A673 (cell line): ENCODE measurements at regions not wholly inside any gene's neighbourhood (a gene's known extent, or its start where the extent isn't known, plus 50 kb on each side); places are given as distances from the start of the nearest gene placed in this dataset.

Experiments
- BruUV-seq: library from RNA; stranded (reverse); fragments of 400-500 nt; replicated peaks from 2 replicates; lab custom pipeline; 2021; lab: Mats Ljungman, UMichigan
- CTCF ChIA-PET: fragments of 300-600 bp; sonication (Branson Sonifier 250); formaldehyde crosslinking; loops from one replicate; lab custom pipeline; 2022; ENCODE audit warnings: antibody characterized with exemption; lab: Charles Lee
- POLR2A ChIA-PET: fragments of 300-600 bp; sonication (Branson Sonifier 250); formaldehyde crosslinking; loops from one replicate; lab custom pipeline; 2022; ENCODE audit warnings: antibody characterized with exemption; ENCODE audit not compliant: low non-redundant PET; lab: Charles Lee
- DNase-seq: peaks from one replicate; pipeline ENCODE4 v3.0.0-alpha.2; 2015; ENCODE audit warnings: low spot score
- H3K27ac ChIP-seq: fragments of 200-600 bp; sonication (generic); 2 replicates; pipeline ENCODE4 v1.5.1; 2016; ENCODE audit warnings: mixed run types, low read depth, mild to moderate bottlenecking, mixed read lengths, antibody characterized with exemption, low read length; ENCODE audit not compliant: poor library complexity, severe bottlenecking
- H3K27me3 ChIP-seq: fragments of 200-600 bp; sonication (generic); replicated peaks from 2 replicates; pipeline ENCODE4 v1.6.1; 2017; ENCODE audit warnings: mixed run types, low read depth, mild to moderate bottlenecking, mixed read lengths, antibody characterized with exemption, low read length; ENCODE audit not compliant: insufficient read depth, poor library complexity
- H3K36me3 ChIP-seq: fragments of 200-600 bp; sonication (generic); 2 replicates; pipeline ENCODE4 v1.6.1; 2016; ENCODE audit warnings: mixed run types, mild to moderate bottlenecking, mixed read lengths, antibody characterized with exemption, low read length; ENCODE audit not compliant: insufficient read depth, poor library complexity, severe bottlenecking
- H3K4me1 ChIP-seq: fragments of 200-600 bp; sonication (generic); 2 replicates; pipeline ENCODE4 v1.6.1; 2017; ENCODE audit warnings: mixed run types, mild to moderate bottlenecking, mixed read lengths, antibody characterized with exemption, low read length; ENCODE audit not compliant: insufficient read depth, poor library complexity, severe bottlenecking
- H3K4me3 ChIP-seq: fragments of 200-600 bp; sonication (generic); 2 replicates; pipeline ENCODE4 v1.5.1; 2016; ENCODE audit warnings: low read depth, mixed run types, mild to moderate bottlenecking, mixed read lengths, low read length; ENCODE audit not compliant: poor library complexity, severe bottlenecking
- H3K9me3 ChIP-seq: fragments of 200-600 bp; sonication (generic); 2 replicates; pipeline ENCODE4 v1.6.1; 2016; ENCODE audit warnings: mixed run types, low read depth, mild to moderate bottlenecking, mixed read lengths, antibody characterized with exemption, low read length; ENCODE audit not compliant: poor library complexity, severe bottlenecking
- EZH2 ChIP-seq: fragments of 200-600 bp; sonication (generic); IDR thresholded peaks from 2 replicates; pipeline ENCODE4 v1.6.1; 2017; ENCODE audit warnings: borderline replicate concordance, low read depth, mild to moderate bottlenecking, mixed read lengths, antibody characterized with exemption, low read length; ENCODE audit not compliant: poor library complexity, severe bottlenecking
- intact Hi-C: fragments of 100-400 bp; cut with micrococcal nuclease; formaldehyde crosslinking; loops from one replicate; pipeline ENCODE4 v1.10.0; 2022; ENCODE audit not compliant: unreplicated experiment
- TF ChIP-seq, protein P1 (sequence below): fragments of 300-800, 200-600 bp; sonication (generic); conservative IDR thresholded peaks from 2 replicates; pipeline ENCODE4 v1.5.1; 2017; ENCODE audit warnings: low read depth, mild to moderate bottlenecking, antibody characterized with exemption, low read length, moderate library complexity, mixed read lengths

DNA sequence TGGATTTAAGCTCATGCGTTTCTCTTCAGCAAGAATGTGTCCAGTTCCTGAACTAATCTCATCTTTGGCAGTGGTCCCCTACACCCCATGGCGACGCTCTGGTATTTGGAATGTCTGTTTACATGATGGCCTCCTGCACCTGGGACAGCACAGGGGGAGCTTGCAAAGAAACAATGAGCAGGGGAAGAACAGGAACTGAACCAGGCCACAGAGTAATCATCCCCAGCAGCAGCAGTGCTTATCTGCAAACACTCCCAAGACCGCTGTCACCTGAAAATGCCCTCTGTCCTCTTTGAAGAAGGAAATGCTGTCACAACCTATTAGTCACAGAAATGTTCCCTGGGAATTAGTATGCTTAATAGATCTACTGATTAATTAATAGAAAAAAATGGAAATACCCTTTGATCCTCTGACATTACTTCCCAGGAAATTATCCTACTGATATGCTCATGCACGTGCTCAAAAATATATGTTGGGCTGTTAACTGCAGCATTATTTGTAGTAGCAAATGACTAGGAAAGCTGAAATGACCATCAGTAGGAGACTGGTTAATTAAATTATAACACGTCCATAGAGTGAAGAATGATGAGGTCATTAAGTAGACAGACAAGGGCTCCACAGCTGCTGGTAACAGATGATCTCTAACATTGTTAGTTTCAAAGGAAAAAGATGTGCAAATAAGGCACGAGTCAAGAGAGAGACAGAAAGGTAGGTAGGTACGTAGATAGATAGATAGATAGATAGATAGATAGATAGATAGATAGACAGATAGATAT is 279.3 kb upstream of the FLRT2 start:
- no TSS peak for BruUV-seq
- intact Hi-C loops, result no loop called here
- DNase-seq, result no peak
- CTCF ChIA-PET, result no interaction called here
- POLR2A ChIA-PET, result no interaction called here
- H3K27ac ChIP-seq, result no peak overlapping the region
- no peaks in the 10 kb centered on the region for H3K27me3 ChIP-seq
- peaks cover 15% of the 10 kb centered on the region for H3K4me1 ChIP-seq
- H3K36me3 ChIP-seq, result no peaks in the 10 kb centered on the region
- TF ChIP-seq EZH2, result no peak
- TF ChIP-seq, protein P1, sequence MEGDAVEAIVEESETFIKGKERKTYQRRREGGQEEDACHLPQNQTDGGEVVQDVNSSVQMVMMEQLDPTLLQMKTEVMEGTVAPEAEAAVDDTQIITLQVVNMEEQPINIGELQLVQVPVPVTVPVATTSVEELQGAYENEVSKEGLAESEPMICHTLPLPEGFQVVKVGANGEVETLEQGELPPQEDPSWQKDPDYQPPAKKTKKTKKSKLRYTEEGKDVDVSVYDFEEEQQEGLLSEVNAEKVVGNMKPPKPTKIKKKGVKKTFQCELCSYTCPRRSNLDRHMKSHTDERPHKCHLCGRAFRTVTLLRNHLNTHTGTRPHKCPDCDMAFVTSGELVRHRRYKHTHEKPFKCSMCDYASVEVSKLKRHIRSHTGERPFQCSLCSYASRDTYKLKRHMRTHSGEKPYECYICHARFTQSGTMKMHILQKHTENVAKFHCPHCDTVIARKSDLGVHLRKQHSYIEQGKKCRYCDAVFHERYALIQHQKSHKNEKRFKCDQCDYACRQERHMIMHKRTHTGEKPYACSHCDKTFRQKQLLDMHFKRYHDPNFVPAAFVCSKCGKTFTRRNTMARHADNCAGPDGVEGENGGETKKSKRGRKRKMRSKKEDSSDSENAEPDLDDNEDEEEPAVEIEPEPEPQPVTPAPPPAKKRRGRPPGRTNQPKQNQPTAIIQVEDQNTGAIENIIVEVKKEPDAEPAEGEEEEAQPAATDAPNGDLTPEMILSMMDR, result no peak
- no peak overlapping the region for H3K4me3 ChIP-seq
- no peaks in the 10 kb centered on the region for H3K9me3 ChIP-seq

GRCh38 chr14:85252011-85252410 is 277.9 kb upstream of the FLRT2 start:
- no peaks in the 10 kb centered on the region for H3K27me3 ChIP-seq
- no peaks in the 10 kb centered on the region for H3K9me3 ChIP-seq
- DNase-seq, result no peak
- CTCF ChIA-PET, result no interaction called here
- H3K4me1 ChIP-seq, result peaks cover 17% of the 10 kb centered on the region
- H3K4me3 ChIP-seq, result no peak overlapping the region
- intact Hi-C loops, result no loop called here
- TF ChIP-seq, protein P1, result no peak
- no peak for TF ChIP-seq EZH2
- no peaks in the 10 kb centered on the region for H3K36me3 ChIP-seq
- no peak overlapping the region for H3K27ac ChIP-seq
- POLR2A ChIA-PET, result no interaction called here
- no TSS peak for BruUV-seq

DNA sequence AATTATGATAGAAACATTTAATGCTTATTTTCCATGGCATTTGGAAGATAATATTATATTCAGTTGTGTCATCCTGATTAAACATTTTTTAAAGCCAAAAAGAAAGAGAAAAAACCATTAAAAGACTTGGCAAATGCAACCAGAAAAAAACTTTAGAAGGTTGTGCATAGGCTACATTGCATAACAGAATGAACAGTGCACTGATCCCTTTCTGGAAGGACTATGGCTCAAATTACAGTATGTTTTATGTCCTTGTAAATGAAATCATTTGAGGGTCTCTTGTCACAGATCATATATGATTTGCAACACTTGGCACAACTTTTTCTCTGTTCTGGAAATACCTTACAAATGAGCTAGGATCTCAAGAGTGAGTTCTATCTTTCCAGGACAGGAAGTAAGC is 275.2 kb upstream of the FLRT2 start:
- Histone ChIP-seq H3K4me3 (no peak overlapping the region), H3K36me3 (no peaks in the 10 kb centered on the region), H3K27ac (no peak overlapping the region), H3K27me3 (no peaks in the 10 kb centered on the region), H3K9me3 (no peaks in the 10 kb centered on the region), H3K4me1 (peaks cover 20% of the 10 kb centered on the region)
- ChIA-PET CTCF (no interaction called here), POLR2A (interaction anchor here (0.7 kb wide), 1 partner anchor 274 kb away, joined by 3 read pairs; no protein-coding TSS in a partner anchor)
- peak; percentile 42 for DNase-seq
- TF ChIP-seq EZH2, result no peak
- TF ChIP-seq, protein P1, result no peak
- intact Hi-C loops, result no loop called here
- BruUV-seq, result no TSS peak
